ENCODE measurements at regions not wholly inside any gene's neighbourhood (a gene's known extent, or its start where the extent isn't known, plus 50 kb on each side); places are given as distances from the start of the nearest gene placed in this dataset.

DNA sequence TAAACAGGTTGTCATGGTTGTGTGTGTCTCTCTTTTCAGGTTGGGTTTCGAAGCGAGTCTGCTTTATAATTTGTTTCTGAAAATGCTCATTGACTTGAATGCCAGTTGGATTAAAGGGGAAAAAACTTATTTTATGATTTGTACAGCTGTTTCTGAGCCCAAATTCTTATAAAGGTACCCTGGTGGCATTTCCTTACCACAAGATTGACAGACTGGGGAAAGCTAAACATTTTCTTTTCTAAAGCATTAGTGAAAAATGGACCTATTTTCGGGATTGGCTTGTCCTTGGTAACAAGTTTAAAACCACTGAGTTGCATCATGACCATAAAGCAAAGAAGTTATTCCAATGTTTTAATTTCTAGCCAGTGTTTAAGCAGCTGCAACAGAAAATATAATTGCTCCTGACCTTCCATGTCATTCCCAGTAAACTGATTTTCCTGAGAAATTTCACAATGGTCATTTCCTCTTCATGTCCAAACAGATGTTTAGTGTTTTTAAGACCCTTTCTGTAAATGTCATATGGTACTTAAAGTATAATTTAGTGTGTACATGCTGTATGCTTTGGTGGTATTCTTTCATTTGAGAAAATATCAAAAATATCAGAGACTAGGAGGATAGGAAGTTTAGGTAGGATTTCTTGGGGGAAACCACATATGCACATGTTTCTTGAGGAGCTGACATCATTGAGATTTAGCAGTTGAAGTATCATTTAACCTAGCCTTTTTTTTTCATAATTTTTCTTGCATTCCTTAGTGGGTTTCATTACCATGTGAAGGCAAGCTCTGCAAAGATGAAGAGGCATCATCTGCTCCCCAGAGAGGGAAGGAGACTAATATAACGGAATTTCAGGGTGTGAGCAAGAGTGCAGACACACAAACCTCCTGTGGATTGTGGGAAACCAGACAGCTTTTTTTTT lies 667.1 kb upstream of the RGMB start:
- Mint-ChIP-seq H3K27ac (no peak overlapping the region), H3K9me3 (no peaks in the 10 kb centered on the region), H3K4me1 (no peaks in the 10 kb centered on the region), H3K4me3 (no peak overlapping the region), H3K36me3 (no peaks in the 10 kb centered on the region), H3K27me3 (ENCODE audit: low read depth) (no peaks in the 10 kb centered on the region)
- TF ChIP-seq KAT7 (CRISPR knock-in tag; IDR thresholded peaks at IDR 0.05; ENCODE audit: borderline replicate concordance) (no peak), ELF4 (CRISPR knock-in tag; IDR thresholded peaks at IDR 0.05; ENCODE audit: low read depth) (no peak), FOXJ3 (CRISPR knock-in tag; IDR thresholded peaks at IDR 0.05; ENCODE audit: borderline replicate concordance) (no peak), TCF7 (CRISPR knock-in tag; IDR thresholded peaks at IDR 0.05; ENCODE audit: low read depth) (no peak), GRHL2 (CRISPR knock-in tag; IDR thresholded peaks at IDR 0.05; ENCODE audit: insufficient replicate concordance, severe bottlenecking) (no peak), RORB (CRISPR knock-in tag; IDR thresholded peaks at IDR 0.05) (no peak), NR3C1 (CRISPR knock-in tag; conservative IDR thresholded peaks at IDR 0.05; ENCODE audit: low read depth) (no peak), TP53 (CRISPR knock-in tag; IDR thresholded peaks at IDR 0.05) (no peak), FOXP1 (CRISPR knock-in tag; IDR thresholded peaks at IDR 0.05; ENCODE audit: borderline replicate concordance) (no peak), JUN (CRISPR knock-in tag; IDR thresholded peaks at IDR 0.05) (no peak), ZNF219 (CRISPR knock-in tag; IDR thresholded peaks at IDR 0.05; ENCODE audit: borderline replicate concordance) (no peak)
- TF ChIP-seq, protein P1, sequence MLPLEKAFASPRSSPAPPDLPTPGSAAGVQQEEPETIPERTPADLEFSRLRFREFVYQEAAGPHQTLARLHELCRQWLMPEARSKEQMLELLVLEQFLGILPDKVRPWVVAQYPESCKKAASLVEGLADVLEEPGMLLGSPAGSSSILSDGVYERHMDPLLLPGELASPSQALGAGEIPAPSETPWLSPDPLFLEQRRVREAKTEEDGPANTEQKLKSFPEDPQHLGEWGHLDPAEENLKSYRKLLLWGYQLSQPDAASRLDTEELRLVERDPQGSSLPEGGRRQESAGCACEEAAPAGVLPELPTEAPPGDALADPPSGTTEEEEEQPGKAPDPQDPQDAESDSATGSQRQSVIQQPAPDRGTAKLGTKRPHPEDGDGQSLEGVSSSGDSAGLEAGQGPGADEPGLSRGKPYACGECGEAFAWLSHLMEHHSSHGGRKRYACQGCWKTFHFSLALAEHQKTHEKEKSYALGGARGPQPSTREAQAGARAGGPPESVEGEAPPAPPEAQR (CRISPR knock-in tag; IDR thresholded peaks at IDR 0.05), result no peak
- TF ChIP-seq, protein P2, sequence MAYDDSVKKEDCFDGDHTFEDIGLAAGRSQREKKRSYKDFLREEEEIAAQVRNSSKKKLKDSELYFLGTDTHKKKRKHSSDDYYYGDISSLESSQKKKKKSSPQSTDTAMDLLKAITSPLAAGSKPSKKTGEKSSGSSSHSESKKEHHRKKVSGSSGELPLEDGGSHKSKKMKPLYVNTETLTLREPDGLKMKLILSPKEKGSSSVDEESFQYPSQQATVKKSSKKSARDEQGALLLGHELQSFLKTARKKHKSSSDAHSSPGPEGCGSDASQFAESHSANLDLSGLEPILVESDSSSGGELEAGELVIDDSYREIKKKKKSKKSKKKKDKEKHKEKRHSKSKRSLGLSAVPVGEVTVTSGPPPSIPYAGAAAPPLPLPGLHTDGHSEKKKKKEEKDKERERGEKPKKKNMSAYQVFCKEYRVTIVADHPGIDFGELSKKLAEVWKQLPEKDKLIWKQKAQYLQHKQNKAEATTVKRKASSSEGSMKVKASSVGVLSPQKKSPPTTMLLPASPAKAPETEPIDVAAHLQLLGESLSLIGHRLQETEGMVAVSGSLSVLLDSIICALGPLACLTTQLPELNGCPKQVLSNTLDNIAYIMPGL (CRISPR knock-in tag; IDR thresholded peaks at IDR 0.05), result no peak
- TF ChIP-seq, protein P3, sequence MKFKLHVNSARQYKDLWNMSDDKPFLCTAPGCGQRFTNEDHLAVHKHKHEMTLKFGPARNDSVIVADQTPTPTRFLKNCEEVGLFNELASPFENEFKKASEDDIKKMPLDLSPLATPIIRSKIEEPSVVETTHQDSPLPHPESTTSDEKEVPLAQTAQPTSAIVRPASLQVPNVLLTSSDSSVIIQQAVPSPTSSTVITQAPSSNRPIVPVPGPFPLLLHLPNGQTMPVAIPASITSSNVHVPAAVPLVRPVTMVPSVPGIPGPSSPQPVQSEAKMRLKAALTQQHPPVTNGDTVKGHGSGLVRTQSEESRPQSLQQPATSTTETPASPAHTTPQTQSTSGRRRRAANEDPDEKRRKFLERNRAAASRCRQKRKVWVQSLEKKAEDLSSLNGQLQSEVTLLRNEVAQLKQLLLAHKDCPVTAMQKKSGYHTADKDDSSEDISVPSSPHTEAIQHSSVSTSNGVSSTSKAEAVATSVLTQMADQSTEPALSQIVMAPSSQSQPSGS (CRISPR knock-in tag; IDR thresholded peaks at IDR 0.05; ENCODE audit: borderline replicate concordance, low read depth), result no peak
- TF ChIP-seq, protein P4, sequence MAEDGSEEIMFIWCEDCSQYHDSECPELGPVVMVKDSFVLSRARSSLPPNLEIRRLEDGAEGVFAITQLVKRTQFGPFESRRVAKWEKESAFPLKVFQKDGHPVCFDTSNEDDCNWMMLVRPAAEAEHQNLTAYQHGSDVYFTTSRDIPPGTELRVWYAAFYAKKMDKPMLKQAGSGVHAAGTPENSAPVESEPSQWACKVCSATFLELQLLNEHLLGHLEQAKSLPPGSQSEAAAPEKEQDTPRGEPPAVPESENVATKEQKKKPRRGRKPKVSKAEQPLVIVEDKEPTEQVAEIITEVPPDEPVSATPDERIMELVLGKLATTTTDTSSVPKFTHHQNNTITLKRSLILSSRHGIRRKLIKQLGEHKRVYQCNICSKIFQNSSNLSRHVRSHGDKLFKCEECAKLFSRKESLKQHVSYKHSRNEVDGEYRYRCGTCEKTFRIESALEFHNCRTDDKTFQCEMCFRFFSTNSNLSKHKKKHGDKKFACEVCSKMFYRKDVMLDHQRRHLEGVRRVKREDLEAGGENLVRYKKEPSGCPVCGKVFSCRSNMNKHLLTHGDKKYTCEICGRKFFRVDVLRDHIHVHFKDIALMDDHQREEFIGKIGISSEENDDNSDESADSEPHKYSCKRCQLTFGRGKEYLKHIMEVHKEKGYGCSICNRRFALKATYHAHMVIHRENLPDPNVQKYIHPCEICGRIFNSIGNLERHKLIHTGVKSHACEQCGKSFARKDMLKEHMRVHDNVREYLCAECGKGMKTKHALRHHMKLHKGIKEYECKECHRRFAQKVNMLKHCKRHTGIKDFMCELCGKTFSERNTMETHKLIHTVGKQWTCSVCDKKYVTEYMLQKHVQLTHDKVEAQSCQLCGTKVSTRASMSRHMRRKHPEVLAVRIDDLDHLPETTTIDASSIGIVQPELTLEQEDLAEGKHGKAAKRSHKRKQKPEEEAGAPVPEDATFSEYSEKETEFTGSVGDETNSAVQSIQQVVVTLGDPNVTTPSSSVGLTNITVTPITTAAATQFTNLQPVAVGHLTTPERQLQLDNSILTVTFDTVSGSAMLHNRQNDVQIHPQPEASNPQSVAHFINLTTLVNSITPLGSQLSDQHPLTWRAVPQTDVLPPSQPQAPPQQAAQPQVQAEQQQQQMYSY (CRISPR knock-in tag; IDR thresholded peaks at IDR 0.05), result no peak
- TF ChIP-seq, protein P5, sequence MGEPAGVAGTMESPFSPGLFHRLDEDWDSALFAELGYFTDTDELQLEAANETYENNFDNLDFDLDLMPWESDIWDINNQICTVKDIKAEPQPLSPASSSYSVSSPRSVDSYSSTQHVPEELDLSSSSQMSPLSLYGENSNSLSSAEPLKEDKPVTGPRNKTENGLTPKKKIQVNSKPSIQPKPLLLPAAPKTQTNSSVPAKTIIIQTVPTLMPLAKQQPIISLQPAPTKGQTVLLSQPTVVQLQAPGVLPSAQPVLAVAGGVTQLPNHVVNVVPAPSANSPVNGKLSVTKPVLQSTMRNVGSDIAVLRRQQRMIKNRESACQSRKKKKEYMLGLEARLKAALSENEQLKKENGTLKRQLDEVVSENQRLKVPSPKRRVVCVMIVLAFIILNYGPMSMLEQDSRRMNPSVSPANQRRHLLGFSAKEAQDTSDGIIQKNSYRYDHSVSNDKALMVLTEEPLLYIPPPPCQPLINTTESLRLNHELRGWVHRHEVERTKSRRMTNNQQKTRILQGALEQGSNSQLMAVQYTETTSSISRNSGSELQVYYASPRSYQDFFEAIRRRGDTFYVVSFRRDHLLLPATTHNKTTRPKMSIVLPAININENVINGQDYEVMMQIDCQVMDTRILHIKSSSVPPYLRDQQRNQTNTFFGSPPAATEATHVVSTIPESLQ (CRISPR knock-in tag; IDR thresholded peaks at IDR 0.05), result no peak
- ChIA-PET CTCF (no interaction called here), POLR2A (no interaction called here)
- ATAC-seq (no peak), DNase-seq (ENCODE audit: low spot score) (no peak)

Measured in WTC11 (cell line).